Spleen (tissue), 7 donors: ENCODE measurements at regions not wholly inside any gene's neighbourhood (a gene's known extent, or its start where the extent isn't known, plus 50 kb on each side); places are given as distances from the start of the nearest gene placed in this dataset.

ENCODE experiments used
- POLR2AphosphoS5 ChIP-seq, 3 donors: sonication (generic); formaldehyde crosslinking; IDR thresholded peaks; one replicate each; pipeline ENCODE4 v1.5.1; 2017; ENCODE audit warnings: antibody characterized with exemption in 3 of 3
- TF ChIP-seq, protein P1 (sequence below), 11 experiments: fragments of 200-600 bp in 7 of 11; fragments of 450-650 bp in 4 of 11; sonication (generic) in 4 of 11; IDR thresholded peaks in 8 of 11; conservative IDR thresholded peaks in 3 of 11; 1 replicate in 7 of 11; 2 replicates in 4 of 11; pipeline versions ENCODE4 v1.4.0 to v1.8.0; 2016 to 2021; ENCODE audit warnings: antibody characterized with exemption in 11 of 11, inconsistent platforms in 4 of 11, mild to moderate bottlenecking in 1 of 11
- donor health status: DM: no; HTN: no; CAD: no; lungs with moderate emphysema.
- donor health status: DM: no; HTN: no; CAD: no.
- donor health status: DM: no; HTN: no; CAD: no.

DNA sequence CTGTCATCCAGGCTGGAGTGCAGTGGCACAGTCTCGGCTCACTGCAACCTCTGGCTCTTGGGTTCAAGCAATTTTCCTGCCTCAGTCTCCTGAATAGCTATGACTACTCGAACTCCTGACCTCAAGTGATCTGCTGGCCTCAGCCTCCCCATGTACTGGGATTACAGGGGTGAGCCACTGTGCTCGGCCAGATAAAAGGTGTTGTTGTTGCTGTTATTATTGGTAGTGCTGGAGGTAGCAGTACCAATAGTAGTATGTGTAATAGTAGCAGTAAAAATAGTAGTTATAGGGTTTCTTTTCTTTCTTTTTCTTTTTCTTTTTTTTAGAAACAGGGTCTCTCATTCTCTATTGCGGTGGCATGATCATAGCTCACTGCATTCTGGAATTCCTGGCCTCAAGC is 592.1 kb downstream of the ARAP2 start:
- no peak for TF ChIP-seq POLR2AphosphoS5 (IDR thresholded peaks at IDR 0.05)
- TF ChIP-seq, protein P1, sequence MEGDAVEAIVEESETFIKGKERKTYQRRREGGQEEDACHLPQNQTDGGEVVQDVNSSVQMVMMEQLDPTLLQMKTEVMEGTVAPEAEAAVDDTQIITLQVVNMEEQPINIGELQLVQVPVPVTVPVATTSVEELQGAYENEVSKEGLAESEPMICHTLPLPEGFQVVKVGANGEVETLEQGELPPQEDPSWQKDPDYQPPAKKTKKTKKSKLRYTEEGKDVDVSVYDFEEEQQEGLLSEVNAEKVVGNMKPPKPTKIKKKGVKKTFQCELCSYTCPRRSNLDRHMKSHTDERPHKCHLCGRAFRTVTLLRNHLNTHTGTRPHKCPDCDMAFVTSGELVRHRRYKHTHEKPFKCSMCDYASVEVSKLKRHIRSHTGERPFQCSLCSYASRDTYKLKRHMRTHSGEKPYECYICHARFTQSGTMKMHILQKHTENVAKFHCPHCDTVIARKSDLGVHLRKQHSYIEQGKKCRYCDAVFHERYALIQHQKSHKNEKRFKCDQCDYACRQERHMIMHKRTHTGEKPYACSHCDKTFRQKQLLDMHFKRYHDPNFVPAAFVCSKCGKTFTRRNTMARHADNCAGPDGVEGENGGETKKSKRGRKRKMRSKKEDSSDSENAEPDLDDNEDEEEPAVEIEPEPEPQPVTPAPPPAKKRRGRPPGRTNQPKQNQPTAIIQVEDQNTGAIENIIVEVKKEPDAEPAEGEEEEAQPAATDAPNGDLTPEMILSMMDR (IDR thresholded peaks at IDR 0.05 in 8 of 11, conservative IDR thresholded peaks at IDR 0.05 in 3 of 11) = no peak
